HG03457 (cell line): ENCODE measurements at regions not wholly inside any gene's neighbourhood (a gene's known extent, or its start where the extent isn't known, plus 50 kb on each side); places are given as distances from the start of the nearest gene placed in this dataset.

ENCODE experiments used
- ATAC-seq: cut with Tn5 transposase; IDR thresholded peaks from one replicate; pipeline ENCODE4 v1.9.1; 2021; ENCODE audit warnings: moderate number of reproducible peaks; ENCODE audit not compliant: unreplicated experiment

DNA sequence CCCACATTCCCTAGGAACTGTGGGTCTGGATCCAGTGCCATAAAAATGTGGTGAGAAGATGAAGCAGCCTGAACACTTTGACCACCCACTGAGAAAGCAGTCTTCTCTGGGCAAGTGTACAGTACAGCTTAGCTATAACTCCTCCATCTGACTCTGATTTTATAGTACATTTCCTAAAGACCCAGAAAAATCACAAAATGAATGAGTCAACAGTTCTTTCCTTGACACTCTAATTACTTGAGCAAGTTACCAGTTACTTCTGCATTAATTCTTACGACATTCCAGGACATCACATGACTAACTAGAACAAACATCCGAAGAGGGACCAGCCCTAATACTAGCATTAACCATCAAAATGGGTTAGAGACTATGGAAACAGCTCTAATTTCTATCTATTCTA lies 148.1 kb upstream of the PEX5L start:
- ATAC-seq: no peak

DNA sequence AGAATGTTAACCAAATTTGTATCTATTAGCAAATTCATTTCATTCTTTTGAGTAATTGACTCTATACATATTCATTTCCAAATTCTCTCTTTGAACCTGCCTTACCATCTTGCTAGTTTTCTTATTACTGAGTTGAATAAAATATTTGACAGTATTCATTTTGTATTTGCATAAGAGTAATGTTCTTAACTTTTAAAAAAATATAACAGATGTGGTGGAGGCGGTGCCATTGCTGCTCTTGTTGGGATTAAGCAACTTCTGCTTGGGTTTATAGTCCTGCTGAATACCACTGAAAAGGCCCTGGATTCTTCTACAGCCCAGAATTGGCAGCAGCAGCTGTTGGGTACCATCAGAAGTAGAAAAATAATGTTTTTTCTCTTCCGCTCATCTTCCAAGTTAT lies 148.9 kb upstream of the PEX5L start:
- no peak for ATAC-seq

DNA sequence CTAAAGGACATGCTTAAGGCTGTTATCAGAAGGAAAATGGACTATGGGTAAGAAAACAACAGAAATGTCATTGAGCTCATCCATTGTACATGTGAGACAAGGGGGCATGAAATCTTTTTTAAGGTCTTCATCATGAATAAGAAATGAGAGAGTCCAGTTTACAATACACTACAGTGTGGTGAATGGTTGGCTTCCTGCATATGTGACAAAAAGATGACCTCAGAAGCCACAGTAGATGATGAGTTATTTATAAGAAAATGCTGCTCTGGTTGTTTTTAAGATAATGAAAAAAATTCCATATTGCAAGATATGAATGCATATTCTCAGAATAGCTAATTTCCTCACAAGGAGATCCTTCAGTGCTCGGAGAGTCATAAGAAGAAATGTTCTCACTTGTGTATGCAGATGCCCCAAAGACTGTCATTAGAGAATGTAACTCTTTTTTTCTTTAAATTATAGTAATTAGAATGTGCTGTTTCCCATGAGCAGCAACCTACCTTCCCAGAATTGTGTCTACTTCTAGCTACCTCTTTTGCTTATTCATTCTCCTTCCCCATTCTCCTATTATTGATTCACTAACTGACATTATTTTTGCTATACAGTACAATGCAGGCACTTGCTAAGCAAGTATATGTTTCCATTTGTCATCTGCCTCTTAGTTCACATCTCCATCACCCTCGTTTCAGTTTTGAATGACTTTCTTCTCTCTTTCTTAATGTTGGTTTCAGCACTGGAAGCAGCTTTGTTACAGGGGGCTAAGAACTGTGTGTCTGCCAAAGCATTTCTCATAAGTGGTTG lies 152.0 kb upstream of the PEX5L start:
- ATAC-seq: no peak

DNA sequence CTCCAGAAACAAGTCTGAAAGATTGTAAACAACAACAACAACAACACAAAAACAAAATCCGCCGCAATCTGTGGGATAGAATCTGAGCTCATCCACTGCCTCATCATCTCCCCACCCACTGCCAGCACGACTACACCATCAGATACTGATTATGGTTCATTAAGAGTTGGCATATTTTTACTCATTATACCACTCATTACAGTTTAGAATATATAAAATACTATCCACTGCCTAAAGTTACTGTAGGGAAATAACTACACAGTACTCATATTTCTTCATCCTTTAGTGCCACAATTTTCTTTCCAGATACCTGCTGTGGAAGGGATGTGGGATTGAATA lies 152.5 kb upstream of the PEX5L start:
- ATAC-seq: no peak

DNA sequence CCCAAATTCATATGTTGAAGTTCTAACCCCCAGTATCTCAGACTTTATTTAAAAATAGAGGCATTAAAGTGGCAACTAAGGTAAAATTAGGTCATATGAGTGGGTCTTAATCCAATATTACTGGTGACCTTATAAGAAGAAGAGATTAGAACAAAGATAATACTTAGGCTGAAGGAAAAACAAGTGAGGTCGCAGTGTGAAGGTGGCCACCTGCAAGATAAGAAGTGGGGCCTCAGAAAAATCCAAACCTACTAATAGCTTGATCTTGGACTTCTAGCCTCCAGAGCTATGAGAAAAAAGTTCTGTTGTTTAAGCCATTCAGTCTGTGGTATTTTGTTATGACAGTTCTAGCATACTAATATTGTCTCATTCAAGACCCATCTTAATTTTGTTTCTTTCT lies 159.9 kb upstream of the PEX5L start:
- ATAC-seq: no peak

DNA sequence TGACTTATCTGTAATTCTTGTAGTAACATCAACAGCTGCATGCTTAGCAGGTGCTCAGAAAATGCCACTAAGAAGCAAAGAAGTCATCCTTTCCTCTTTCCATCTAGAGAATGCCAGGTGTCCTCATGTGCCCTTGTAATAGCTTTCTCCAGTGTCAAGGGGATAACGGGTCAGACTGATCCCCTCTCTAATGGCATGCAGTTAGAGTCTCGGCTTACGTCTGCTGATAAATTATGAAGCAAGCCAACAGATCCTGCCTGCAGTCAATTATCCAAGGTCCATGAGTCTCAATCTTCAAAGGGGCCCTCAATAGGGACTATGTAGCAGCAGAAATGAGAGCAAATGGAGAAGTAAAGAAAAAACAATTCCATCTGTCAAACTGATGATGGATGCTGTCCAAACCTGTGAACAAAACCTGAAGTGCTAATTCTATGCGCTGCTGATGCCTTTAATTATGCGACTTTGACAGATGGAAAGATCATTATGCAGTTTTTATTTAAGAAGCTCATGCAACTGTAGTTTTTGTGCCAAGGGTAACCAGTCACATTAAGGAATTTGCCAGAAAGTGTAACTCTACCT lies 162.8 kb upstream of the PEX5L start:
- ATAC-seq: no peak

DNA sequence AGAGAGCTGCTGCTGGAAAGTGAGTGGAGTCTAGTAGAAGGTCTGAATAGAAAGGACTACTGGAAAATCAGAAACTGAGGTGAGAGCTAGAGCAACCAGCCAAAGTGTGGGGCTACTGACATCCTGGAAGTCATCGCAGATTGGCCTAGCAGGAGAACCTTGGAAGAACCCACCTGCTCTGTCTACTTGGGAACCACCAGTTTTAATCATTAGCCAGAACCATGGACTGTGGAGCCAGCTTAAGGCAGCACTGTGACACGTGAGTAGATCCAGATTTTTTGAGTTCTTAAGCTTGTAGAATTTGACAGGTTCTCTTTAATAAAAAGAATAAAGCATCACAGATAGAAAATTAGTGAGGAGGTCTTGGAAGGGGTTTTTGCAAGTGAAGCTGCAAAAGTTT lies 179.1 kb upstream of the PEX5L start:
- ATAC-seq: no peak

DNA sequence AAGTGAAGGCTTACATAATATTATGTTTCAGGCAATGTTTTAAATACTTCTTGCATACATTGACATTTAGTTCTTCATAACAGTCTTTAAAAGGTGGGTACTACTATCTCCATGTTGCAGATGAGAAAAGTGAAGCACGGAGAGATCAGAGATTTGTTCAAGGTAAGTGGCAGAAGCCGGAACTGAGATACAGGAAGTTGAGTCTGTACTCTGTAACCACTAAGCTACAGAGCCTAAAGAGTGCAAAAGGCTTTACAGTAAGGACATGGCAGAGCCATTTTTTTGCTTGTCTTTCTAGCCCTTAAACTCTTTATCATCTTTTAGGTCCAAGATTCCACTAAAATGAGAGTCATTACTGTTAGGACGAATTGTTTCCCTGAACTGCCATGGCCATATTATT lies 186.5 kb upstream of the PEX5L start:
- no peak for ATAC-seq

DNA sequence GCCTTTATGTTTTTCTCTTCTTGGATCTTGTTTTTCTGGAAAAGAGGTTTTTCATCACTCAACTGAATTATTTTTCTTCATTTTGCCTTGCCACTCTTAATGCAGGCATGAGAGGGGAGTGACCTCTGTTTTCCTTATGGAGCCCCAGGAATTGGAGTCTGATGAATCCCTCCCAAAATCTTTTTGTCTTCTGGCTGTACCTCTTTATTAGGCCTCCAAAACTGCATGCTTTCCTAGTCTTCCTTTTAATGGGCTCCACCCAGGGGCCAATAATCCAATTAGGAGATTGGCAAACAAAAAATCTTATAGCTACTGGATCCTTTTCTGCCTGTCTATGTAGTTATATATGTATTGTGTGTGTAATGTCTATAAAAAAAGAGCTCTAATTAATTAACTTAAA lies 192.4 kb upstream of the PEX5L start:
- no peak for ATAC-seq

DNA sequence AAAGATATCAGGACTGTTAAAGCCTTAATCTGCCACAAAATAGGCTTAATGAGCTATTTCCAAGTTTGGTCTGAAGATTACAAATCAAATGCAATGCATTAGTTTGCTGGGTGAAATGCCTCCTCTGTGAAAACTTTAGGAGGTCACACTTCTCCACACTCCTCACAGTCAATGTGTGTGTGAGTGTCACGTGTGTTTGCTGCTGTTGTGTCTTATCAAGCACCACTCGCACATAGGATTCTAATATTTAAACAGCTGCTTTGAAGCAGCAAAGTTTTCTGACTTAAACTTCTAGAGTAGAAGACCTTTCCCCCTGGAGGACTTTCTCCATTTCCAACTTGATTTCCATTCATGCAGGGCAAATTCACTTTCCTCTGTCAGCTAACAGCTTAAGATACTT lies 203.2 kb upstream of the PEX5L start:
- no peak for ATAC-seq

DNA sequence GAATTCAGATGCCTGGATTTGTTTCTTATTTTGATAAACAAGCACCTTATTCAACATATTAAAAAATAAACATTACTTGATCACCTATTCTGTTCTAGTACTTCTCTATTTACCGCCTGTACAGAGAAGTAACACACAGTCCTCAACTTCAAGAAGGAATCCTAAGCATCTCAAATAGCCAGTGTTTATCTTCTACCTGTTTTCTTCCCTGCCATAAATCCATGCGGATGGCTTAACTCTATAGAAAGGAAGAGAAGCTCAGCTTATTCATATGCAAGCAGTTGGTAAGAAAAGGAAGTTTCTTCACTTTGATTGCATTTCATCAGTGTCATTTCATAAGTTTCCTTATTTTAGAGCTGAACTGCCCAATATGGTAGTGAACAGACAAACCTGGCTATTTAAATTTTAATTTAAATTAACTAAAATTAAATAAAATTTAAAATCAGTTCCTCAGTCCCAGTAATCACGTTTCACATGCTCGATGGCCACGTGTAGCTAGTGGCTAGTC lies 210.0 kb upstream of the PEX5L start:
- ATAC-seq: no peak

DNA sequence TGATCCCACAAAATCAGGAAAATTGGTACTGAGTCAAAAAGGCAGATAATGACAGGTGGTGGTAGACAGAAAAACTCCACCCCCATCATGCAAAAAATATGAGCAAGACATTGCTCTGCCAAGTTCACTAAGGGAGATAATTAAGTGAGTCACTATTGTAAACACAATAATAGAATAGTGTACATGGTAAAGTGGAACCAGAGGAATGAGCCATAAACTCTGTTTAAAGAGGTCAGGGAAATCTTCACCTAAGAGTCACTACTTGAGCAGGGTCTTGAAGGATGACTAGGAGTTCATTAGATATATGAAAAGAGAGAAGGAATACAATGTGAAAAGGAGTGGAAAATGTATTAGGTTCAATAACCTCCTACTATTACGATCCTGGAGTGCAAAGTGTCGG lies 213.4 kb upstream of the PEX5L start:
- no peak for ATAC-seq

DNA sequence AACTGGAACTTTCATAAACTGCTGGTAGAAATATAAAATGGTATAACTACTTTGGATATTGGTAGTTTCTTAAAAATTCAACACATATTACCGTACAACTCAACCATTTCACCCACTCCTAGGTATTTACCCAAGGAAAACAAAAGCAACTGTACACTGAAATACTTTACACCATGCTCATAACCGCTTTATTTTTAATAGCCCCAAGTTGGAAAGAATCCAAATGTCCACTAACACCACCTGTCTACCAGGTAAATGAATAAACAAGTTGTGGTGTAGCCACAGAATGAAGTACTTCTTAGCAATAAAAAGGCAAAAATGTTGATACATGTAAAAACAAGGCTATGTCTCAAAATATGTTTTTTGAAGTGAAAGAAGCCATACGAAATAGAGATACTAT lies 215.9 kb upstream of the PEX5L start:
- no peak for ATAC-seq

DNA sequence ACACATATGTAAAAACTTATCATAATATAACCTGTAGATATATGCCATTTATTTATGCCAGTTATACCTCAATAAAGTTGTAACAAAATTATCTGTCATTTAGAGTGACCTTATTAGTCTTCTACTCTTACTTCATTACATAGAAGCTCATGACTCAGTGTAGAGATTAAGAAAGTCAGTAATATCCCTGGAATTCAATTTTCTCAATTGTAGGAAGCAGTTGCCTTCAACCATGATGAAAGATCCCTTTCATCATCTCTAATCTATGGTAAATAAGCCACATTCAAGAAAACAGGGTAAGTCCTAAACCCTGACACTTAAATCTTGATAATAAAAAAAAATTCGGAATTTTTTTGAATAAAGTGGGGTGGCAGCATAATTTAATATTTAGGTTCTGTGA lies 216.5 kb upstream of the PEX5L start:
- ATAC-seq: no peak

DNA sequence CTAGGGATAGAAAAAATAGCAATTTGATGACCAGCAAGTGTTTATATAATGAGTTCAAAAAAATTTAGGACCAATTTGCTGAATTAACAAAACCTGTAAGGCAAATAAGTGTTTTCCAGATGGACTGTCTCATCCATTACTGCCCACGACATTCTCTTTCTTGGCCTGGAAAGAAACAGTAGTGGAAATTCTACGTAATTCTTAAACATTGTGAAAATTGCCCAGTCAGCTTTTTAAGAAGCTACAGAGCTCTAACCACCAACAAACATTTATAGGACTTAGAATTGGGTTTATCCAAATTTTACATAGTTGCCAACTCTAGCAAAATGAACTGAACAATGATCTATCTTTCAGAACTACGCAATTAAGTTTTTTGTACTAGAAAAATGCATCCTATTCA lies 227.7 kb upstream of the PEX5L start:
- ATAC-seq: no peak

DNA sequence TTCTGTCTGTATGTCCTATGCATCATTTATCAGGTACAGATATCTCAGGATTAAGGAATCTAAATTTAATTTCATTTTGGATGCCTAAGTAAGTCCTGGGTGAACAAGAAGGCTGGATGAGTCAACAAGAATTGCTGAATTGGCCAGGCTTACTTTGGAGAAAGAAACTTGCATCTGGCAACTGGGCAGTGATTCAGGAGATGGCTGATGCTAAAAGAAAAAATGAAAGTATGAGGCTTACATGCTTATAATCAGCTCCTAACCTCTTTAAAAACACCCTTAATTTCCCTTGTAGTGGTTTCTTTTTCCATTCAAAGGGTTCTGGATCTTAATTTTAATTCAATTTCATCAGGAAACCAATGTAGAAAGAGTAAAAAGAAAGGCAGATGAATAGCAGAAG lies 228.8 kb upstream of the PEX5L start:
- no peak for ATAC-seq

DNA sequence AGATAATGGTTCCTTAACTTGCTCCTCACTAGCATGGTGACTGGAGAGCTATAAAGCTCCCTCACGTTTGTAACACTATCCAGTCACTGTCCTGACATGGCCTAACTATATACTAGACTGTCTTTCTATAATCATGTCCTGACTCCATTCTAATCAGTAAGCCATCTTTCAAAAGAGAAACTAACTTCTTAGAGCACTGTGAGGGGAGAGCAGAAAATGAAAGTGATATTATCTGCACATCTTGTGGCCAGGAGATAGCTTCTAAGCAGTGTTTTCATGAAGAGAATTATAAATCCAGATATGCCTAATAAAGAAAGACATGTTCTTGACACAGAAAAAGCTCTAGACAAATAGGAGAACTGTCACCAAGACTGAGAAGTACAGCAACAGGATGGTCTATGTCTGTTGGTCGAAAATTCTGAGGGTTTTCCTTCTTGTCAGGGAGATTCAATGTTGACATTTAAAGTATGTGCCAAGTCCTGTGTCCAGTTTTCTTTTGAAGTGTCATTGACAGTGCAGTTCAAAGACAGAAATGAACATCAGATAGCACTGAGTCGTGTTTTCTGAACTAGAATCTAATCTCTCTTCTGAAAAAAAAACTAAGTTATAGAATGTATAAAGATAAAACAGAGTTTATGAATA lies 230.6 kb upstream of the PEX5L start:
- ATAC-seq: peak; percentile 100

DNA sequence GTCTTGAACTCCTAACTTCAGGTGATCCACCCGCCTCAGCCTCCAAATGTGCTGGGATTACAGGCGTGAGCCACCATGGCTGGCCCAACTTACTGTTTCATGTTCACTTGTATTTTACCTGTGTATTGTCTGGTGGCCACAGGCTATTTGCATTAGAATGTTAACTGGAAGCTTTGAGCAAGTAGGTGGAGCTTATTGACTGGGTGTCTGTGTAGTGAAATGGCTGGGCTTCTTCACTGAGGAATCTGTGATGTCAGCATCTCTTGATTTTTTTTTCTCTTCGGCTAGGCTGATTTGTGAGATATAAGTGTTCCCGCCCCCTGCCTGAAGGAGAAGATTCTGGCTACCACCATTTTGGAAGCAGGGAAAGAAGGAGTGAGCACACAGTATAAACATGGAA lies 237.8 kb upstream of the PEX5L start:
- no peak for ATAC-seq

DNA sequence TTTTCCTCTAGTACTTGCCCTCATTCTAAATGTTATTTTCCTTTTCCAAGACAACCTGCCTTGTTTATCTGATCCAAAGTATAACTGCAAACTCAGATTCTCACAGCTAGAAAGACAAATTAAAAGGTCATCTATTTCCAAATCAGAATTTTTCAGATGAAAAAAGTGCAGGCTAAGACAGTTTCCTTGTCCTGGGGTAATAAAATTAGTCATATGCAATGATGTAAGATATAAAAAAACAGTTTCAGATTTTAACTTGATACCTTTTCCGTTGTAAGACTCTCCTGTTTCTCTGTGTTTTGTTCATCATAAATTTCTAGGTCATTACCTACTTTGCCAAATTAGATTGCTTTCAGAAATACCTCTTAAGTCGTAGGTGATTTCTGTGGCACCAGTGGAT lies 238.4 kb upstream of the PEX5L start:
- ATAC-seq: no peak

DNA sequence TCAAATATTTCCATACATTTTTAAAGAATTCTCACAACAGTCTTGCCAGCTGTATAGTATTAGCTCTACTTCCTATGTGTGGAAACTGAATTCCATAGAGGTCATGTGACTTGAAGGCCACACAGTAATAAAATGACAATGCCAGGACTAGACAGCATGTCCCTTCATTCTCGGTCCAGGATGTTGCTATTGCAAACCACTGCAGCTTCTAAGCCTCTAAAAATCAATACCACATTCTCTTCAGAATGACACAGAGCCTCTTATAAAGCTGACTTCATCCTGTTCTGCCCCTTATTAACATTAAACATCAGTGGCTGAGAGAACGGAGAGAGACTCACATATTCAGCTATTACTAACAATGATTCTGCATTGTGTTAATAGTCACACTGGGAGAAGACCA lies 240.3 kb upstream of the PEX5L start:
- no peak for ATAC-seq

DNA sequence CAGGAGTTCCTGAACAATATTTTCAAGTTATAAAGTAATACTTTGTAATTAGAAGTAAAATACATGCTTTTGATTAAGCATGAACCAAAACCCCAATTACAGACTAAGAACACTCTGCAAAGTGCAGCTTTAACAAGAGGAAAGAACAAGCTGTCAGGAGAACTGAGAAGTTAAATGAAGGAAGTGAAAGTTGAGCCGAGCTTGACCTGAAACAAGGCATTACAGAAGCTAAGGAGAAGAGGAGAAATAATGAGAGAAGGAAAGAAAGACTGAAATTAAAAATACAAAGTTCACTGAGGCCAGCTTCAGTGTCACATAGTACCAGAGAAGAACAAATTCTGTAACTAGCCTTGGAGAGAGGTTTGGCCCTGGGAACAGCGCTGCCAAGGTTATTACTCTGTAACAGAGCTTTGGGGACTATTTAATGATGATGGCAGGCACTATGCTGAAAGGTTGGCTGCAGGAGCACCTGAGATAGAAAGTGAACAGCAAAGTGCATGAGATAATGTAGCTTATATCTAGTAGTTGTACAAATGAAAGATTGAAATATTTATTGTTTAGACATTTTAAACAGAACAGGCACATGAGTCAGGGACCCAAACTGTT lies 241.9 kb upstream of the PEX5L start:
- peak; percentile 95 for ATAC-seq

DNA sequence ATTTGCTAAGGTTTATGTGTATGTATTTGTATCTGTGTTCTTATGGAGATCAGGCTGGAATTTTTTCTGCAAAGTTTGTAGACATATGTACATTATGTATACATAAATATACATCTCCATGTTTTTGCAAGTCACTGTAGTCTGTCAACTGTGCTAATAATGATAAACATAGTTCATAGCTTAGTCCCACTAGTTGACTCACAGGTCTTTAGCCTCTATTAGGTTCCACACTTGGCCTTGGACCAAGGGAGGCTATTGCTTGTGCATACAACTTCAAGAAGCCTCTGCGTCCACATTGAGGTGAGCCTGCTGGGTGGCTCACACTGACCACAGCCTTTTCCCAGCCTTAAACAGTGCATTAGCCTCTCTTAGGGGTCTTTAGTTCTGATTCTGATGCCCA lies 243.8 kb upstream of the PEX5L start:
- no peak for ATAC-seq
